Brain microvascular endothelial cell (primary cell): ENCODE measurements at regions not wholly inside any gene's neighbourhood (a gene's known extent, or its start where the extent isn't known, plus 50 kb on each side); places are given as distances from the start of the nearest gene placed in this dataset.

Experiments used
- DNase-seq: peaks from one replicate; pipeline ENCODE4 v3.0.0-alpha.2; 2020
- H3K27ac ChIP-seq: fragments of 250-450 bp; sonication (Bioruptor Pico); 2 replicates; pipeline ENCODE4 v1.5.1; 2020; ENCODE audit warnings: mild to moderate bottlenecking, moderate library complexity
- H3K27me3 ChIP-seq: fragments of 250-450 bp; sonication (Bioruptor Pico); replicated peaks from 2 replicates; pipeline ENCODE4 v1.5.1; 2020; ENCODE audit warnings: mild to moderate bottlenecking
- H3K36me3 ChIP-seq: fragments of 250-450 bp; sonication (Bioruptor Pico); replicated peaks from 2 replicates; pipeline ENCODE4 v1.5.1; 2020; ENCODE audit warnings: mild to moderate bottlenecking
- H3K4me3 ChIP-seq: 2 replicates; pipeline ENCODE4 v1.5.1; 2011; ENCODE audit warnings: low read depth, mild to moderate bottlenecking, control low read depth, low read length, moderate library complexity
- in situ Hi-C: cut with HindIII; loops from 2 replicates; pipeline ENCODE4 v1.10.0; 2017; ENCODE audit warnings: low sequenced_read_pairs, low pct_ligation_motif_present
- TF ChIP-seq, protein P1 (sequence below): IDR thresholded peaks from 2 replicates; pipeline ENCODE4 v1.5.1; 2011; ENCODE audit warnings: low read depth, mild to moderate bottlenecking, moderate library complexity, low read length, control low read depth, inconsistent platforms; ENCODE audit errors: missing control alignments

DNA sequence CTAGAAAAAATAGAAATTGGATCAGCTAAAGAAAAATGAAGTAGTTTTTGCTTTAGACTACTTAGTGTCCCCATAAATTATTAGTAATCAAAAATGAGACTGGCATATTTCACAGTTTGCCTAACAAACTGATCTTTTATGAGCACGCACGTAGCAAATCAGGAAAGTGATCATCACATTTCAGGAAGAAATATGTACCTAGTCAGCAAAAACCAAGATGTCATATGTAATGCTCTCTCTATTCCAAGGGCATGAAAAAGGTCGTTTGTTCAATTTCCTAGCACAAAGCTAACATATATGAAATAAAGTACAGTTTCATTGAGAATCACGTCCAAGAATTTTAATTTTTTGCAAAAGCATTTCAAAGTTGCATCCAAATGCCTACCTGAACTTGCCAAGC lies 600.4 kb upstream of the CHAC2 start:
- Histone ChIP-seq H3K27me3 (no peaks in the 10 kb centered on the region), H3K27ac (no peak overlapping the region), H3K36me3 (no peaks in the 10 kb centered on the region), H3K4me3 (no peak overlapping the region)
- in situ Hi-C loops, result no loop called here
- TF ChIP-seq, protein P1, sequence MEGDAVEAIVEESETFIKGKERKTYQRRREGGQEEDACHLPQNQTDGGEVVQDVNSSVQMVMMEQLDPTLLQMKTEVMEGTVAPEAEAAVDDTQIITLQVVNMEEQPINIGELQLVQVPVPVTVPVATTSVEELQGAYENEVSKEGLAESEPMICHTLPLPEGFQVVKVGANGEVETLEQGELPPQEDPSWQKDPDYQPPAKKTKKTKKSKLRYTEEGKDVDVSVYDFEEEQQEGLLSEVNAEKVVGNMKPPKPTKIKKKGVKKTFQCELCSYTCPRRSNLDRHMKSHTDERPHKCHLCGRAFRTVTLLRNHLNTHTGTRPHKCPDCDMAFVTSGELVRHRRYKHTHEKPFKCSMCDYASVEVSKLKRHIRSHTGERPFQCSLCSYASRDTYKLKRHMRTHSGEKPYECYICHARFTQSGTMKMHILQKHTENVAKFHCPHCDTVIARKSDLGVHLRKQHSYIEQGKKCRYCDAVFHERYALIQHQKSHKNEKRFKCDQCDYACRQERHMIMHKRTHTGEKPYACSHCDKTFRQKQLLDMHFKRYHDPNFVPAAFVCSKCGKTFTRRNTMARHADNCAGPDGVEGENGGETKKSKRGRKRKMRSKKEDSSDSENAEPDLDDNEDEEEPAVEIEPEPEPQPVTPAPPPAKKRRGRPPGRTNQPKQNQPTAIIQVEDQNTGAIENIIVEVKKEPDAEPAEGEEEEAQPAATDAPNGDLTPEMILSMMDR, result no peak
- no peak for DNase-seq

DNA sequence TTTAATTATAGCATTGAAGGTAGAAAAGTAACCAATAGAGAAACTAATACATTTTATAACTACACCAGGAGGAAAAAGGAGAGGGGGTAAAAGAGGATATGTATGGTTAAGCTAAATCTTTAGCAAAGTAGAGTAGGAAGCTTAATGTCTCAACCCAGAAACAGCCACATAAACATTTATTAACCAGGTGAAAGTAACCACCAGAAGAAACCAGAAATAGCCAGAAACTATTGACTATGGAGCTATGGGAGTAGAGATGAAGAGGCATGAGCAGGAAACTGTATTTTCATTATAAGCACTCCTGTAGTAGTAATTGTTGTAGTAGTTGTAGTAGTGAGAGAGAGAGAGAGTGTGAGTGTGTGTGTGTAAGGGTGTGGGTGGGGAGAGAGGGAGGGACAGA lies 617.5 kb upstream of the CHAC2 start:
- TF ChIP-seq, protein P1, result no peak
- Histone ChIP-seq H3K27ac (no peak overlapping the region), H3K36me3 (no peaks in the 10 kb centered on the region), H3K4me3 (no peak overlapping the region), H3K27me3 (no peaks in the 10 kb centered on the region)
- in situ Hi-C loops, result no loop called here
- no peak for DNase-seq

DNA sequence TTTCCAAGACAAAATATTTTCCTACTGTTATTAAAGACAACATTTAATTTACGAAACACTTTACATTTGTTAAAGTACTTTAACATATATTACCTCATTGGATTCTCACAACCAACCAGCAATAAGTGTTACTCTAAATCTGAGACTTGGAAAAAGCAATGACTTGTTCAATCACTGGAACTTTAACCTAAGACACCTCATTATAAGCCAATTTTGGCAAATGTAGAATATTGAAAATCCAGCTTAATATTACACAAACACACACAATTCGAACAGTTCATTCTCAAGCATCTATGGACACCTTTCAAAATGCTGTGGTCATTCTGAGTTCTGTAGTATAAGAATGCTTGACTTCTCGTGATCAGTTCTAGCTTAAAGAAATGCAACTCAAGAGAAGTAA lies 619.4 kb upstream of the CHAC2 start:
- DNase-seq, result no peak
- Histone ChIP-seq H3K36me3 (no peaks in the 10 kb centered on the region), H3K27ac (no peak overlapping the region), H3K27me3 (no peaks in the 10 kb centered on the region), H3K4me3 (no peak overlapping the region)
- in situ Hi-C loops, result no loop called here
- TF ChIP-seq, protein P1, result no peak

DNA sequence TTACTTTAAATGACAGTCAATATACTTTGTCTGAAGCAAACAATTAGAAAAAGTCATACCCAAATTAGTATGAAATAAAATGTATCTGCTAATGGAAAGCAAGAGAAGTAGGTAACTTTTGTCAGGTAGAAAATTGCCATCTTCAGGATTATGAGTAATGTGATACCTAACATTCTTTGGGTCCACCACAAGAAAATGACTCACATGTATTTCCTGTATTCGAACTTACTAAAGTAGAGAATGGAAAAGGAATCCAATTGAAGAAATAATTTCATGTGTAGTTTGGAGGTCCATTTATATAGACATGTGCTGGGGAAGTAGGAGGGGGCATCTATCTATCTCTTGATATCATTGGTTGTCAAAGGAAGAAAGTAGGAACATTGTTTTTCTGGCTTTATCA lies 636.2 kb upstream of the CHAC2 start:
- DNase-seq, result peak; percentile 7
- in situ Hi-C loops, result no loop called here
- peak overlapping the region; percentile 3 for H3K27ac ChIP-seq
- TF ChIP-seq, protein P1, result no peak
- H3K36me3 ChIP-seq, result no peaks in the 10 kb centered on the region
- no peaks in the 10 kb centered on the region for H3K27me3 ChIP-seq
- no peak overlapping the region for H3K4me3 ChIP-seq

DNA sequence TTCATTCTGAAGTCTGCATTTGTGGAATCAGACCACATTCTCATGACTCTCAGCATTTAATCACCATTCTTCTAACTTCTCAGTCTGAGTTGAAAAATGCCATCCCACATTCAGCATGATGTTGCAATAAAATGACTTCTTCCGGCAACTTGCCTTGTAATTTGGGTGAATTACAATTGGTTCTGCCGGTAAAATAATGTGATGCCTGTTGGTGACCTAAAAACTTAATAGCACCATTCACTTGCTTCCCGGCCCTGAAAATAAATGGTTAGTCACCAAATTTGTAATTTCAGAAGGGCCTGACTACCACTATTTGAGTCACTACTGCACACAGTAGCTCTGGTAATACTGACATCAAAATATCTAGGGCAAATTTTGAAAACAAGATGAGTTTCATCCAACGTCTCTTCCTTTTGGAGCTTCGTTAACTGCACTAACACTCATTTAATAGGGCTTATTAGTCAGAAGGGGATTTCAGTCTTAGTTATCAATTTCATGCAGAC lies 637.1 kb upstream of the CHAC2 start:
- Histone ChIP-seq H3K27me3 (no peaks in the 10 kb centered on the region), H3K36me3 (no peaks in the 10 kb centered on the region), H3K27ac (peak overlapping the region; percentile 60), H3K4me3 (no peak overlapping the region)
- in situ Hi-C loops, result no loop called here
- DNase-seq, result peak; percentile 46
- TF ChIP-seq, protein P1, result no peak

DNA sequence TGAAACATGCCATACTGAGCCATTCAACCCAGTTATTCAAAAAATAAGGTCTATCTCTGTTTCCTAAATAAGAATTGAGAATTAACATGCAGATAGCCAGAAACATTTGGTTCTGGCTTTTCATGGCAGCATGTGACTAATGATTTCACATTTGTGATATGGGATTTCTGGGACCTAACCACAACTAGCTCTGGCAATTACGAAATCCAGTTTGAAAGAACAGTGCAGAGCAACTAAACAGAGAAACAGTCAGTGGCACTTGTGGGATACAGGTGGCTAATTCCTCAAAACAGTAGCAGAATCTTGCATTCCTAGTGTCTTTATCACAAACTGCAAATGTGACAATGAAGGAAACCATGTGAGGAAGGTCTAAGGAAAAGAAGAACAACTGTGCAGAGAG lies 637.8 kb upstream of the CHAC2 start:
- TF ChIP-seq, protein P1, result no peak
- H3K36me3 ChIP-seq, result no peaks in the 10 kb centered on the region
- peak overlapping the region; percentile 60 for H3K27ac ChIP-seq
- in situ Hi-C loops, result no loop called here
- H3K4me3 ChIP-seq, result no peak overlapping the region
- no peaks in the 10 kb centered on the region for H3K27me3 ChIP-seq
- peak; percentile 72 for DNase-seq
